Psoas muscle (tissue), 7 donors: ENCODE measurements at regions not wholly inside any gene's neighbourhood (a gene's known extent, or its start where the extent isn't known, plus 50 kb on each side); places are given as distances from the start of the nearest gene placed in this dataset.

Source experiments
- ATAC-seq, 4 donors: fragments of 200-7000 bp; cut with Tn5 transposase; one replicate each; pipeline ENCODE4 v1.9.1; 2020; ENCODE audit warnings: moderate library complexity in 3 of 4, mild to moderate bottlenecking in 2 of 4
- DNase-seq, 2 donors: peaks; one replicate each; pipeline ENCODE4 v3.0.0-alpha.2; 2020
- H3K27ac ChIP-seq: fragments of 200-600 bp; one replicate; pipeline ENCODE4 v1.8.0; 2022
- H3K27me3 ChIP-seq, 3 donors: fragments of 200-600 bp in 1 of 3; one replicate each; pipeline versions ENCODE4 v1.6.1 to v1.8.0; 2013 to 2022; ENCODE audit warnings: low read length in 2 of 3, mild to moderate bottlenecking in 2 of 3, moderate library complexity in 1 of 3; ENCODE audit not compliant: insufficient read depth in 3 of 3
- H3K36me3 ChIP-seq, 2 donors: fragments of 200-600 bp in 1 of 2; one replicate each; pipeline versions ENCODE4 v1.6.1 to v1.8.0; 2013 to 2022; ENCODE audit warnings: low read depth in 1 of 2, mild to moderate bottlenecking in 1 of 2, moderate library complexity in 1 of 2; ENCODE audit not compliant: insufficient read depth in 1 of 2
- H3K4me1 ChIP-seq: fragments of 200-600 bp; one replicate; pipeline ENCODE4 v1.8.0; 2022
- H3K4me3 ChIP-seq: fragments of 200-600 bp; one replicate; pipeline ENCODE4 v1.8.0; 2022; ENCODE audit warnings: mild to moderate bottlenecking
- H3K9me3 ChIP-seq: fragments of 200-600 bp; one replicate; pipeline ENCODE4 v1.8.0; 2022
- WGBS, 3 donors: extraction: QIAGEN DNeasy Blood & Tissue Kit; methylation state at CpG; one replicate each; pipeline versions ENCODE4 v1.1.6 to v1.1.7; 2013; 5-methylcytosine and 5-hydroxymethylcytosine counted together
- intact Hi-C, 2 donors: fragments of 100-400 bp; cut with DNase I; formaldehyde crosslinking; loops; one replicate each; pipeline versions ENCODE4 v1.11.0 to v1.14.2; 2022
- TF ChIP-seq, protein P1 (sequence below): fragments of 200-600 bp; IDR thresholded peaks from one replicate; pipeline ENCODE4 v1.8.0; 2022; ENCODE audit warnings: antibody characterized with exemption
- donor health status: healthy with polysubstance abuse.
- donor health status: DM: no; HTN: no; CAD: no; lungs with moderate emphysema.
- donor health status: Bipolar disorder and iron deficiency.
- donor health status: healthy.
- donor health status: DM: yes; HTN: yes; CAD: no.
- donor health status: DM: no; HTN: no; CAD: no.
- donor health status: DM: yes; HTN: yes; CAD: no.

DNA sequence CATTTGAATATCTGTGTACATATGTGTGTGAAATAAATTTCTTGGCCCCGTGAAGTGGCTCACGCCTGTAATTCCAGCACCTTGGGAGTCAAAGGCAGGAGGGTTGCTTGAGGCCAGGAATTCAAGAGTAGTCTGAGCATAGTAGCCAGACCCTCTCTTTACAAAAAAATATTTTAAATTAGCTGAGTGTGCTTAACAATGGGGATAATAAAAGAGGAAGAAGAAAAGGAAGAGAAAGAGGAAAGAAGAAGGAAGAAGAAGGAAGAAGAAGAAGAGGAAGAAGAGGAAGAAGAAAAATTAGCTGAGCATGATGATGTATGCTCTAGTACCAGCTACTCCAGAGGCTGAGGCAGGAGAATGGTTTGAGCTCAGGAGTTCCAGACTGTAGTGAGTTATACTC lies 52.1 kb upstream of the XPO1 start:
- TF ChIP-seq, protein P1, sequence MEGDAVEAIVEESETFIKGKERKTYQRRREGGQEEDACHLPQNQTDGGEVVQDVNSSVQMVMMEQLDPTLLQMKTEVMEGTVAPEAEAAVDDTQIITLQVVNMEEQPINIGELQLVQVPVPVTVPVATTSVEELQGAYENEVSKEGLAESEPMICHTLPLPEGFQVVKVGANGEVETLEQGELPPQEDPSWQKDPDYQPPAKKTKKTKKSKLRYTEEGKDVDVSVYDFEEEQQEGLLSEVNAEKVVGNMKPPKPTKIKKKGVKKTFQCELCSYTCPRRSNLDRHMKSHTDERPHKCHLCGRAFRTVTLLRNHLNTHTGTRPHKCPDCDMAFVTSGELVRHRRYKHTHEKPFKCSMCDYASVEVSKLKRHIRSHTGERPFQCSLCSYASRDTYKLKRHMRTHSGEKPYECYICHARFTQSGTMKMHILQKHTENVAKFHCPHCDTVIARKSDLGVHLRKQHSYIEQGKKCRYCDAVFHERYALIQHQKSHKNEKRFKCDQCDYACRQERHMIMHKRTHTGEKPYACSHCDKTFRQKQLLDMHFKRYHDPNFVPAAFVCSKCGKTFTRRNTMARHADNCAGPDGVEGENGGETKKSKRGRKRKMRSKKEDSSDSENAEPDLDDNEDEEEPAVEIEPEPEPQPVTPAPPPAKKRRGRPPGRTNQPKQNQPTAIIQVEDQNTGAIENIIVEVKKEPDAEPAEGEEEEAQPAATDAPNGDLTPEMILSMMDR, result no peak
- H3K4me1 ChIP-seq, result no peaks in the 10 kb centered on the region

DNA sequence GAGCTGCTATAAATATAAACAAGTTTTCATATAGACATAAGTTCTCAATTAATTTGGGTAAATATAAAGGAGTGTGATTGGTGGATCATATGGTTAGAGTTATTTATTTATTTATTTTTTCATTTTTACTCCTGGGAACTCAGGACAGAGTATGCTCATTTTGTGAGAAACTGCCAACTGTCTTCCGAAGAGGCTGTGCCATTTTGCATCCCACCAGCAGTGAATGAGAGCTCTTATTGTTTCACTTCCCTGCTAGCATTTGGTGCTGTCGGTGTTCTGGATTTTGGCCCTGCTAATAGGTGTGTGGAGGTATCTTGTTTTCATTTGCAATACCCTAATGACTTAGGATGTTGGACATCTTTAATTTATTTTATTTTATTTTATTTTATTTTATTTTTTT lies 50.4 kb upstream of the XPO1 start:
- TF ChIP-seq, protein P1, result no peak
- Histone ChIP-seq H3K27ac (no peak overlapping the region), H3K36me3 (no peaks in the 10 kb centered on the region), H3K4me3 (no peak overlapping the region), H3K27me3 (no peaks in the 10 kb centered on the region), H3K4me1 (no peaks in the 10 kb centered on the region), H3K9me3 (no peaks in the 10 kb centered on the region)
- WGBS, 3 donors, result 81 to 91% (median 83%) methylated on average over 2 of the region's 2 CpGs
- no peak for ATAC-seq
- intact Hi-C loops, result no loop called here
- no peak for DNase-seq

More for the DNA sequence above, 52.1 kb upstream of the XPO1 start:
- Histone ChIP-seq H3K36me3 (no peaks in the 10 kb centered on the region), H3K27ac (no peak overlapping the region), H3K9me3 (no peaks in the 10 kb centered on the region), H3K4me3 (no peak overlapping the region), H3K27me3 (no peaks in the 10 kb centered on the region)
- 86 to 95% (median 91%) methylated on average over 2 of the region's 2 CpGs for WGBS, 3 donors
- intact Hi-C loops, result no loop called here
- ATAC-seq (no peak), DNase-seq (no peak)
